ENCODE measurements at regions not wholly inside any gene's neighbourhood (a gene's known extent, or its start where the extent isn't known, plus 50 kb on each side); places are given as distances from the start of the nearest gene placed in this dataset.

GRCh38 chr14:101363880-101364391 is 197.4 kb upstream of the DIO3 start:
- TF ChIP-seq CTCF (IDR thresholded peaks at IDR 0.05) (no peak), POLR2A (IDR thresholded peaks at IDR 0.05) (no peak)
